Thyroid gland (tissue), 4 donors: ENCODE measurements at regions not wholly inside any gene's neighbourhood (a gene's known extent, or its start where the extent isn't known, plus 50 kb on each side); places are given as distances from the start of the nearest gene placed in this dataset.

Experiments
- POLR2A ChIP-seq, 2 donors: fragments of 450-650 bp; IDR thresholded peaks; one replicate each; pipeline ENCODE4 v1.6.1; 2017; ENCODE audit warnings: antibody characterized with exemption in 2 of 2, mild to moderate bottlenecking in 2 of 2, moderate library complexity in 1 of 2
- TF ChIP-seq, protein P1 (sequence below), 6 experiments: fragments of 200-600 bp in 3 of 6; fragments of 450-650 bp in 3 of 6; sonication (generic) in 3 of 6; IDR thresholded peaks; one replicate each; pipeline ENCODE4 v1.5.1; 2016 to 2019; ENCODE audit warnings: antibody characterized with exemption in 6 of 6, mild to moderate bottlenecking in 2 of 6, inconsistent platforms in 1 of 6, moderate library complexity in 1 of 6

DNA sequence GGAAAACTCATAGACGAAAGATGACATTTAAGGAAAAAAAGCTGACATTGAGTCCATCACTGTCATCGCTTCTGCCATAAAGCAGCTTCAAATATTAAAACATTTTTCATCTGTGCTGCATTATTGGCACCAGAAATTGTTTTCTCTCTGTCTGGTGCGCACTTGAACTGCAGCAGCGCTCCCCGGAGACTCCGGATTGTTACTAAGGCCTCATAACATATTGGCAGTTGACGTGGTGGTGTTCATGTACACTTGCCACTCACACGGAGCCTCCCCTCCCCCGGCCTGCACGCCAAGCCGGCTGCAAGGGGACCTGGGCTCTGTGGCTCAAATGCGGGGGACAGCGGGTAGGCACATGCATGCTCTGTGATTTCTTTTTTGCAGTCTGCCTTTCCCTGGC, 203.2 kb downstream of the TSHZ3 start:
- TF ChIP-seq, protein P1, sequence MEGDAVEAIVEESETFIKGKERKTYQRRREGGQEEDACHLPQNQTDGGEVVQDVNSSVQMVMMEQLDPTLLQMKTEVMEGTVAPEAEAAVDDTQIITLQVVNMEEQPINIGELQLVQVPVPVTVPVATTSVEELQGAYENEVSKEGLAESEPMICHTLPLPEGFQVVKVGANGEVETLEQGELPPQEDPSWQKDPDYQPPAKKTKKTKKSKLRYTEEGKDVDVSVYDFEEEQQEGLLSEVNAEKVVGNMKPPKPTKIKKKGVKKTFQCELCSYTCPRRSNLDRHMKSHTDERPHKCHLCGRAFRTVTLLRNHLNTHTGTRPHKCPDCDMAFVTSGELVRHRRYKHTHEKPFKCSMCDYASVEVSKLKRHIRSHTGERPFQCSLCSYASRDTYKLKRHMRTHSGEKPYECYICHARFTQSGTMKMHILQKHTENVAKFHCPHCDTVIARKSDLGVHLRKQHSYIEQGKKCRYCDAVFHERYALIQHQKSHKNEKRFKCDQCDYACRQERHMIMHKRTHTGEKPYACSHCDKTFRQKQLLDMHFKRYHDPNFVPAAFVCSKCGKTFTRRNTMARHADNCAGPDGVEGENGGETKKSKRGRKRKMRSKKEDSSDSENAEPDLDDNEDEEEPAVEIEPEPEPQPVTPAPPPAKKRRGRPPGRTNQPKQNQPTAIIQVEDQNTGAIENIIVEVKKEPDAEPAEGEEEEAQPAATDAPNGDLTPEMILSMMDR (IDR thresholded peaks at IDR 0.05): no peak
- TF ChIP-seq POLR2A (IDR thresholded peaks at IDR 0.05): no peak
